NCI-H226 (cell line): ENCODE measurements at regions not wholly inside any gene's neighbourhood (a gene's known extent, or its start where the extent isn't known, plus 50 kb on each side); places are given as distances from the start of the nearest gene placed in this dataset.
"Not testable (repeated sequence)": the region's sequence is repeated elsewhere in the genome, so short reads cannot be mapped to it uniquely, and the experiment has no call there.

Source experiments
- DNase-seq: peaks from one replicate; pipeline ENCODE4 v3.0.0-alpha.2; 2015

- no peak for DNase-seq
Measured at GRCh38 chr1:90823686-90824085, 106.6 kb upstream of the BARHL2 start.

DNA sequence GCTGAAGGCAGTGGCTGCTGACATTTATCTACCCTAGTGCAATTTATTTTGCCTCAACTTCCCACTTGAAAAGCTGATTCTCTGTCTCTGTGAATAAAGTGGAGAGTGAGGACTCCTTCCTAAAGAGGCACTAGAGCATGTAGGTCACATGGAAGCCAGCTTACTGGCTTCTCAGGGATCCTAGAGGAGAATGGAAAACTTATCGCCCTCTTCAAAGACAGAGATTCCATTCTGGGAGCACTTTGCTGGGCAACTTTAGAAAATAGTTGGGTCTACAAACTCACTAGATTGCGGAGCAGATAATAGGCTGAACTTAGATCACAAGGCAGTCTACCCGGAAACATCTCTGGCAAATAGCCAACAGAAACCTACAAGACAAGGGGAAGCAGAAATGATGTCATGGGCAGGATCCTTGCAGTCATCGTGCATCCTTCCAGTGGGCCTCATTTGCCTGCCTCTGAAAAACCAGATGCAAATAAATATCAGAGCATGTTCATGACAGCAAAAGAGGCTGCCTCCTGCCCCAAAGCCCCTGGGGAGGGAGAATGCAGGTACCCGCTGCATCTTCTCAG, 104.8 kb upstream of the BARHL2 start:
- DNase-seq, result no peak

DNA sequence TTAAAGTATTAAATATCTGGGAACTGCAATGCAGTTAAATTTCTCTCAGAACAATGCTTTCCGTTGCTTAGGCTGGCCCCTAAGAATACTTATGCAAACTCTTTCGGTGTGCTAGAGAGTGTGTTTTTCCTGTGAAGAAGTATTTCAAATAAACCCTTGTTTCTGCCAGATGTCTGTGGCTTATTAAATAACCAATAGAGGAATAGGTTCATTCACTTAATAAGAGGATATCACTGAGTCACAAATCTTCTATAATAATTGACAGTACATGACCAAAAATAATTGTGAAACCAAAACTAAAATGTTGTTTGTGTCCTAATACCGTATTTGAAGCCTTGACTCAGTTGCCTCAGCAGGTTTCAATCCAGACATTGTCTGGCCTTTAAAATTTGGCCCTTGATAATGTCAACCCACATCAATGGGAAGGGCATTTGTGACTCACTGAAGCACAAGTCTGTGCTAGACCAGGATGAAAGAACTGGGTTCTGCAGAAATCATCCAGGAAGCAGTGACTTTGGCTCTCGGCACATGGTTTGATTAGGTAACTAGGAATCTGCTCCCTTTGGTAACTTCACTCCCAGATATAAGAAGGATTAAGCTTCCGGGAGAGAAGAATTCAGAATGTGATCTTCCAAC, 104.2 kb upstream of the BARHL2 start:
- no peak for DNase-seq

GRCh38 chr1:90820745-90821144, 103.6 kb upstream of the BARHL2 start:
- no peak for DNase-seq

GRCh38 chr1:90817399-90817798, 100.3 kb upstream of the BARHL2 start:
- no peak for DNase-seq

DNA sequence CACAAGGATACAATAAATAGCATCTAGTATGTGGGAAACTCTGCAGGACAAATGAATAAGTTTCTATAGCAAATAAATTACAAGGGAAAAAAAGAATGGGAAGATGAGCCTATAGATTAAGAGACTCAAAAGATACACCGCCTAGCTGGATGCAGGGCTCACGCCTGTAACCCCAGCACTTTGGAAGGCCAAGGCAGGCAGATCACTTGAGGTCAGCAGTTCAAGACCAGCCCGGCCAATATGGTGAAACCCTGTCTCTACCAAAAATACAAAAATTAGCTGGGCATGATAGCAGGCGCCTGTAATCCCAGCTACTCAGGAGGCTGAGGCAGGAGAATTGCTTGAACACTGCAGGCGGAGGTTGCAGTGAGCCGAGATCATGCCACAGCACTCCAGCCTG, 95.1 kb upstream of the BARHL2 start:
- not testable (repeated sequence) for DNase-seq

GRCh38 chr1:90811444-90811950, 94.4 kb upstream of the BARHL2 start:
- DNase-seq, result not testable (repeated sequence)

- DNase-seq, result no peak
Measured at GRCh38 chr1:90810681-90811080, 93.6 kb upstream of the BARHL2 start.

DNA sequence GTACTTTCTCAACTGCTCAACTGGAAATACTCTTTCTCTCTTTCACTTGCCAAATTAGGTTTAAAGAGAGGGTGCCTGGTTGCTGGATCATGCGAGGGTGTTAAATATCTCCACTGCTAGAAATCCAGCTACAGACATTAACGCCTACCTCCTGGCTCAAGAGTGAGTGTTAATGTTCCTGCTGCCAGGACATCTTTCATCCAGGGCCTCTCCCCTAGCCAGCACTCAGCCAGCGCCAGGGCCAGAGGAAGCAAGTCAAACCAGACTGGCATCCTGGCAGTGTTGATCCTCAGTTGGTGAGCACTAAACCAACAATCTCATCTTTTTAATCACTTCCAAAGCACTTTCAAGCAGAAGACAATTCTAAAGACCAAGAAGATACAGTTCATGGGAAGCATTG, 92.9 kb upstream of the BARHL2 start:
- no peak for DNase-seq

GRCh38 chr1:90809093-90809492, 92.0 kb upstream of the BARHL2 start:
- DNase-seq, result no peak

GRCh38 chr1:90807329-90807728, 90.2 kb upstream of the BARHL2 start:
- DNase-seq, result no peak

DNA sequence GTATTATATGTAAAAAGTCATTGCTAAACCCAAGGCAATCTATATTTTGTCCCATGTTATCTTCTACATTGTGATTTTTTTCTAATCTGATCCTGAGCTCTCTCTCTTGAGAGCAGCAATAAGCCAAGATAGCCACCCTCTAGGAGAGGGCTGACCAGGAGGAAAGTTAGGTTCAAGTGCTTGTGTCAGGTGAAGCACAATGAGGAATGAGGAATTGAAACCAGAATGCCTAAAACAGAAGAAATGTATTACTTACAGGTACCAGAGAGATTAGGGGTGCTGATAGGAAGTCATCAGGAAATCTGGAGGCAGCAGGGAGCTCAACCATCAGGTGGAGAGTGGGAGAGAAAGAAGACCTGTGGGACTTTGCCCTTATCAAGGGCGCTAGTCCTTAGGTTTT, 85.5 kb upstream of the BARHL2 start:
- DNase-seq, result no peak

- no peak for DNase-seq
Measured at GRCh38 chr1:90800012-90800717, 83.1 kb upstream of the BARHL2 start.

- no peak for DNase-seq
Measured at GRCh38 chr1:90799326-90799725, 82.2 kb upstream of the BARHL2 start.

DNA sequence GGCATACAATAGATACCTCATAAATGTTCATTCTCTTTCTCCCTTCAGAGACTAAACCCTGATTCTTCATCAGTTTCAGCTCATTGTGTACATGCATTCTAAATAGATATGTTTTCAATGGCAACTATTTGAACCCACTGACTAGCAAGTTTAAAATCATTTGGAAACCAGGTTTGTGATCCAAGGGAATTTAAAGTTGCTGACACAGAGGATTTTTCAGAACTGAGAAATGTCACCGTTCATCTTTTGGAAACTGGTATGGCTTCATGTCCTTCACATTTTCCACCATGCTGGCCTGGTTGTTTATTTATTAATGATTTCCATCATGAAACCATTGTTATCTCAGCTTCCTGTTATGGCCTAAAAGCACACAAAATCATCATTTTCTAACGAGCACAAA, 81.8 kb upstream of the BARHL2 start:
- no peak for DNase-seq

DNA sequence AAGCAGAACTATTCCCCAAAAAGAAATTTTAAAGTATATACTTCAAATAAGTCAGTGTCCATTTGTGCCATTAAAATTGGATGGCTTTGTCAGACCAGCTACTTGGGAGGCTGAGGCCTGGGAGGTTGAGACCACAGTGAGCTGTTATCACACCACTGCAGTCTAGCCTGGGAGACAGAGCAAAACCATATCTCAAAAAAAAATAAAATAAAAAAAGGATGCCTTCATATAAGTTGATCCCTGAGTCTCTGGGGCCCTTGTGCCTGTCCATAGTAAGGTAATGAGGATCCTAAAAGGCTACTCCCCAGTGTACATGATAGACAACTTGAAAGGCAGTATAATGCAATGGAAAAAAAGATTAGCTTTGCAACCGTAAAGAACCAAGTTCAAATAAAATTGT, 81.2 kb upstream of the BARHL2 start:
- DNase-seq, result no peak

- no peak for DNase-seq
Measured at GRCh38 chr1:90795431-90795830, 78.3 kb upstream of the BARHL2 start.

- DNase-seq, result no peak
Measured at GRCh38 chr1:90786709-90787108, 69.6 kb upstream of the BARHL2 start.

- no peak for DNase-seq
Measured at GRCh38 chr1:90784186-90784847, 67.2 kb upstream of the BARHL2 start.

DNA sequence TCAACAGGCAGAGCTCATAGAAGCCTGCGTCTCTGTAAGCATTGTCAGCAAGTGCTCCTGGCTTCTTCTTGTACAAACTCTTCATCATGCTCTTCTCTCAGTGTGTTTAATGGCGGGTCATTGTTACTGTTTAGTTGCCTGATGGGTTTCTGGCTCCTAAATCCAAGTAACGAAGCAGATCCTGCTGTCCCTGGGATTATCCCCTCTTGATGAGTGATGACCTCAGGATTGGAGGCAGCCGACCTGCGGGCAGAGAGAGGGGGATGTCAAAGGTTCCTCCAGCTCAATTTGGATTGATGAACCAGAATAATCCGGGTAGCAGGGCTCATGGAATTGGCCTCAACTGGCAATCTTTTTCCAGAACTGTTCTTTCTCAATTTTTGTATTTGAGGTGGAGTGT, 66.1 kb upstream of the BARHL2 start:
- DNase-seq, result no peak

- no peak for DNase-seq
Measured at GRCh38 chr1:90782046-90782445, 64.9 kb upstream of the BARHL2 start.

GRCh38 chr1:90781534-90781933, 64.4 kb upstream of the BARHL2 start:
- no peak for DNase-seq

DNA sequence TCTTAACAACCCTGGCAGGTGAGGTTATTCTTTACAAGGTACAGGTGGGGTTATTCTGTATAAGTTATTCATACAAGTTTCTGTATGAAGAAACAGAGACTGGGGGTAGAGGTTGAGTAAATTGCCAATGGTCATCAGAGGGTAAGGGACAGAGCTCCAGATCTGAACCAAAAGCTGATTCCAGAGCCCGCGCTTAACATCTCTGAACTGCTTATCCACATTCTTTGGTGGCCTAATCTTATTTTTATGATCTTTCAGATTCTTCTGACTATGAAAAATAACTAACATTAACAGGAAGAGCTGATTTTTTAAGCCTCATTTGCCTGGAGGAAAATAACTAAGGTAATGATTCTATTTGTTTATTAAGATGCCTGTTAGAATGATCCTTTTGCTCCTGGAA, 63.9 kb upstream of the BARHL2 start:
- no peak for DNase-seq

- DNase-seq, result no peak
Measured at GRCh38 chr1:90779573-90779972, 62.5 kb upstream of the BARHL2 start.
